Naive thymus-derived CD4-positive, alpha-beta T cell (primary cell): ENCODE measurements at regions not wholly inside any gene's neighbourhood (a gene's known extent, or its start where the extent isn't known, plus 50 kb on each side); places are given as distances from the start of the nearest gene placed in this dataset.
"Not testable (repeated sequence)": the region's sequence is repeated elsewhere in the genome, so short reads cannot be mapped to it uniquely, and the experiment has no call there.

Source experiments
- ATAC-seq: fragments of 150-1000 bp; cut with Tn5 transposase; 2 replicates; pipeline ENCODE4 v1.10.0; 2021; ENCODE audit warnings: mild to moderate bottlenecking, moderate library complexity
- CTCF ChIA-PET: fragments of 350-600 bp; sonication (Branson Sonifier 250); formaldehyde crosslinking; loops from one replicate; lab custom pipeline; 2021; ENCODE audit warnings: antibody characterized with exemption; lab: Charles Lee
- POLR2A ChIA-PET: fragments of 350-600 bp; sonication (Branson Sonifier 250); formaldehyde crosslinking; loops from one replicate; lab custom pipeline; 2021; ENCODE audit warnings: antibody characterized with exemption, inconsistent platforms; lab: Charles Lee
- DNase-seq, 9 donors: peaks; one replicate each; pipeline versions ENCODE4 v3.0.0 to v3.0.0-alpha.2; 2020 to 2022; ENCODE audit warnings: mixed read lengths in 1 of 9
- H3K27ac ChIP-seq: one replicate; pipeline ENCODE4 v1.7.0; 2013; ENCODE audit warnings: mild to moderate bottlenecking, low read depth, low read length, moderate library complexity
- H3K27me3 ChIP-seq, 2 donors: one replicate each; pipeline ENCODE4 v1.7.0; 2013; ENCODE audit warnings: low read length in 2 of 2, mild to moderate bottlenecking in 2 of 2, moderate library complexity in 2 of 2; ENCODE audit not compliant: control insufficient read depth in 2 of 2, insufficient read depth in 2 of 2
- H3K36me3 ChIP-seq, 3 experiments: 1 replicate in 2 of 3; 2 replicates in 1 of 3; pipeline ENCODE4 v1.7.0; 2013; ENCODE audit warnings: low read length in 3 of 3, mild to moderate bottlenecking in 3 of 3, moderate library complexity in 1 of 3; ENCODE audit not compliant: insufficient read depth in 3 of 3, control insufficient read depth in 2 of 3
- H3K4me1 ChIP-seq, 2 donors: one replicate each; pipeline ENCODE4 v1.7.0; 2013; ENCODE audit warnings: low read length in 2 of 2, mild to moderate bottlenecking in 2 of 2, moderate library complexity in 1 of 2; ENCODE audit not compliant: control insufficient read depth in 2 of 2, insufficient read depth in 2 of 2
- H3K4me3 ChIP-seq: 2 replicates; pipeline ENCODE4 v1.7.0; 2013; ENCODE audit warnings: mild to moderate bottlenecking, low read length
- H3K9me3 ChIP-seq, 3 experiments: 1 replicate in 2 of 3; 2 replicates in 1 of 3; pipeline ENCODE4 v1.7.0; 2013; ENCODE audit warnings: low read length in 3 of 3; ENCODE audit not compliant: control insufficient read depth in 2 of 3
- H3K27ac Mint-ChIP-seq, 9 donors: one replicate each; pipeline ENCODE4 v1.8.0; 2020 to 2022; ENCODE audit warnings: mixed read lengths in 9 of 9, mild to moderate bottlenecking in 8 of 9, moderate library complexity in 5 of 9, inconsistent platforms in 2 of 9
- H3K27me3 Mint-ChIP-seq, 5 donors: one replicate each; pipeline ENCODE4 v1.8.0; 2021 to 2022; ENCODE audit warnings: mixed read lengths in 5 of 5, mild to moderate bottlenecking in 1 of 5
- H3K36me3 Mint-ChIP-seq, 5 donors: one replicate each; pipeline ENCODE4 v1.8.0; 2020 to 2022; ENCODE audit warnings: mixed read lengths in 5 of 5, mild to moderate bottlenecking in 3 of 5, inconsistent platforms in 1 of 5
- H3K4me1 Mint-ChIP-seq, 7 donors: one replicate each; pipeline ENCODE4 v1.8.0; 2020 to 2022; ENCODE audit warnings: mixed read lengths in 7 of 7, mild to moderate bottlenecking in 3 of 7, inconsistent platforms in 1 of 7
- H3K4me3 Mint-ChIP-seq, 10 donors: one replicate each; pipeline ENCODE4 v1.8.0; 2020 to 2022; ENCODE audit warnings: mild to moderate bottlenecking in 10 of 10, mixed read lengths in 10 of 10, moderate library complexity in 6 of 10, inconsistent platforms in 2 of 10
- H3K9me3 Mint-ChIP-seq, 11 donors: one replicate each; pipeline ENCODE4 v1.8.0; 2020 to 2022; ENCODE audit warnings: mixed read lengths in 11 of 11, mild to moderate bottlenecking in 4 of 11, inconsistent platforms in 1 of 11, moderate library complexity in 1 of 11
- intact Hi-C, 2 donors: fragments of 100-400 bp; cut with micrococcal nuclease; formaldehyde crosslinking; loops; one replicate each; pipeline ENCODE4 v1.15.1; 2023

- Histone ChIP-seq H3K27ac (no peak overlapping the region), H3K36me3 (no peaks in the 10 kb centered on the region), H3K4me3 (no peak overlapping the region), H3K27me3 (no peaks in the 10 kb centered on the region), H3K4me1 (no peaks in the 10 kb centered on the region), H3K9me3 (no peaks in the 10 kb centered on the region)
- intact Hi-C loops = no loop called here
- H3K27ac Mint-ChIP-seq = peak overlapping the region in 1 of 9 donors; percentile 13
- ATAC-seq = no peak
- peaks cover 26 to 54% (median 32%) of the 10 kb centered on the region in 5 donors for H3K27me3 Mint-ChIP-seq
- DNase-seq = no peak
- peaks cover 0 to 5% (median 3%) of the 10 kb centered on the region in 5 donors for H3K36me3 Mint-ChIP-seq
- no peak overlapping the region for H3K4me3 Mint-ChIP-seq
- no peaks in the 10 kb centered on the region for H3K4me1 Mint-ChIP-seq
- ChIA-PET POLR2A (no interaction called here), CTCF (no interaction called here)
- H3K9me3 Mint-ChIP-seq = peaks cover 0 to 6% (median 0%) of the 10 kb centered on the region in 11 donors
Measured at GRCh38 chr1:229928767-229929166, 138.3 kb upstream of the GALNT2 start.

DNA sequence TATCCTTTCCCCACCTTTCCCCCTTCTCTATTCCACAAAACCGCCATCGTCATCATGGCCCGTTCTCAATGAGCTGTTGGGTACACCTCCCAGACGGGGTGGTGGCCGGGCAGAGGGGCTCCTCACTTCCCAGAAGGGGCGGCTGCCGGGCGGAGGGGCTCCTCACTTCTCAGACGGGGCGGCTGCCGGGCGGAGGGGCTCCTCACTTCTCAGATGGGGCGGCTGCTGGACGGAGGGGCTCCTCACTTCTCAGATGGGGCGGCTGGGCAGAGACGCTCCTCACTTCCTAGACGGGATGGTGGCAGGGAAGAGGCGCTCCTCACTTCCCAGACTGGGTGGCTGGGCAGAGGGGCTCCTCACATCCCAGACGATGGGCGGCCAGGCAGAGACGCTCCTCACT is 135.3 kb upstream of the GALNT2 start:
- H3K36me3 Mint-ChIP-seq, CTCF ChIA-PET: not testable (repeated sequence)

DNA sequence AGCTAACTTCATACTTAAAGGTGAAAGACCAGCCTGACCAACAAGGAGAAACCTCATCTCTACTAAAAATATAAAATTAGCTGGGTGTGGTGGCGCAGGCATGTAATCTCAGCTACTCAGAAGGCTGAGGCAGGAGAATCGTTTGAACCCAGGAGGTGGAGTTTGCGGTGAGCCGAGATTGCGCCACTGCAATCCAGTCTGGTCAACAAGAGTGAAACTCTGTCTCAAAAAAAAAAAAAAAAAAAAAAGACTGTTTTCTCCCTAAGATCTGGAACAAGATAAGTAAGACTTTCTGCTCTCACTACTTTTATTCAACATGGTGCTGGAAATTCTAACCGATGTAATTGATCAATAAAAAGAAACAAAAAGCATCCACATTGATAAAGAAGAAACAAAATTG is 131.9 kb upstream of the GALNT2 start:
- H3K27ac Mint-ChIP-seq, H3K9me3 Mint-ChIP-seq, H3K4me3 ChIP-seq, intact Hi-C loops, H3K9me3 ChIP-seq, H3K36me3 Mint-ChIP-seq, H3K4me1 ChIP-seq, CTCF ChIA-PET, DNase-seq, H3K27ac ChIP-seq, H3K4me1 Mint-ChIP-seq, H3K4me3 Mint-ChIP-seq, ATAC-seq, H3K36me3 ChIP-seq, POLR2A ChIA-PET, H3K27me3 ChIP-seq: not testable (repeated sequence)
- H3K27me3 Mint-ChIP-seq = peaks cover 6 to 28% (median 22%) of the 10 kb centered on the region in 5 donors

More for the DNA sequence above, 135.3 kb upstream of the GALNT2 start:
- H3K4me3 Mint-ChIP-seq, H3K4me1 ChIP-seq, H3K4me3 ChIP-seq, H3K36me3 ChIP-seq, H3K4me1 Mint-ChIP-seq, intact Hi-C loops, H3K27ac ChIP-seq, H3K27ac Mint-ChIP-seq, POLR2A ChIA-PET, H3K27me3 ChIP-seq, H3K9me3 Mint-ChIP-seq, DNase-seq, ATAC-seq, H3K9me3 ChIP-seq: not testable (repeated sequence)
- peaks cover 19 to 45% (median 39%) of the 10 kb centered on the region in 5 donors for H3K27me3 Mint-ChIP-seq

DNA sequence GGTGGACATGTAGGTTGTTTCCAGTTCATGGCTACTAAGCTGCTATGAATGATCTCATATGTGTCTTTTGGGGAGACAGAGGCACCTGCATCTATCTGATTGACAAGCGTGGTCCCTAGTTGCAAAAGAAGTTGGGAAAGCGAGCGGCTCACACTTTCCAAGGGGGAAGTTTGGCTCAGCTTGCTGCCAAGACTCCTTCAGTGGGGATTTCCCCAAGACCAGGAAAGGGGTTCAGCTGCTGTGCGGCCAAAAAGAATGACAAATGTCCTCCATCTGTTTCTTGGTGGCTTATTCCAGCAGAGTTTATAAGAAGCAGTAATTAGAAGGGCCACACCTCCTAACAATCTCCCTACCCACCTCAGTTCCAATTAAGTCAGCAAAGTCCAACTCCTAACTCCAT is 128.5 kb upstream of the GALNT2 start:
- H3K4me3 Mint-ChIP-seq = no peak overlapping the region
- ChIA-PET POLR2A (no interaction called here), CTCF (no interaction called here)
- intact Hi-C loops = no loop called here
- no peaks in the 10 kb centered on the region for H3K36me3 Mint-ChIP-seq
- Histone ChIP-seq H3K9me3 (no peaks in the 10 kb centered on the region), H3K4me1 (no peaks in the 10 kb centered on the region), H3K36me3 (no peaks in the 10 kb centered on the region), H3K27me3 (no peaks in the 10 kb centered on the region), H3K4me3 (no peak overlapping the region), H3K27ac (no peak overlapping the region)
- ATAC-seq (no peak), DNase-seq (no peak)
- no peaks in the 10 kb centered on the region for H3K4me1 Mint-ChIP-seq
- peaks cover 3 to 19% (median 6%) of the 10 kb centered on the region in 5 donors for H3K27me3 Mint-ChIP-seq
- H3K27ac Mint-ChIP-seq = no peak overlapping the region
- no peaks in the 10 kb centered on the region for H3K9me3 Mint-ChIP-seq

- no peak overlapping the region for H3K27ac Mint-ChIP-seq
- no peaks in the 10 kb centered on the region for H3K4me1 Mint-ChIP-seq
Measured at GRCh38 chr1:229940684-229941083, 126.4 kb upstream of the GALNT2 start.

DNA sequence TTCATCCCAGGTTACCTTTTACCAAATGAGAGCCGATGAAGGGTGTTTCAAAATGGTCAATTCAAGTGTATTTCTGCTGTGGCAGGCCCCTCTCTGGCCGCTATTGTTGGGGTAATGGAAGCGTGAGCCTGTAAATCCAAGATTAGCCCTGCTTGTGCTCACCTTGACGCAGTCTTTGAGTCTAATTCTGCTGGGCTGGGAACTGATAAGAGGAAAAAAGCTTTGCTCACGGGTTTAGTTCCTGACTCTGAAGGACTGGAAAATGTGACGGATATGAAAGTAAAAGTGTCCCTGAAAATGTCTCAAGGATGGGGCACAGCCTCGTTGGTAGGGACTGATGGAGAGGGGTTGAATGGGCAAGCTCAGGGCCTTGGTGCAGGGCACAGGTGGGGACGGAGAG is 125.9 kb upstream of the GALNT2 start:
- no peaks in the 10 kb centered on the region for H3K4me1 ChIP-seq
- peak overlapping the region in 1 of 9 donors; percentile 13 for H3K27ac Mint-ChIP-seq
- no peak for DNase-seq
- no peaks in the 10 kb centered on the region for H3K9me3 ChIP-seq
- H3K27ac ChIP-seq = no peak overlapping the region
- H3K4me1 Mint-ChIP-seq = no peaks in the 10 kb centered on the region
- CTCF ChIA-PET = no interaction called here
- H3K4me3 Mint-ChIP-seq = no peak overlapping the region
- no peaks in the 10 kb centered on the region for H3K27me3 ChIP-seq
- H3K36me3 Mint-ChIP-seq = no peaks in the 10 kb centered on the region
- H3K4me3 ChIP-seq = no peak overlapping the region
- no peaks in the 10 kb centered on the region for H3K9me3 Mint-ChIP-seq
- peaks cover 0 to 9% (median 3%) of the 10 kb centered on the region in 5 donors for H3K27me3 Mint-ChIP-seq
- no peaks in the 10 kb centered on the region for H3K36me3 ChIP-seq
- POLR2A ChIA-PET = no interaction called here
- ATAC-seq = no peak
- intact Hi-C loops = no loop called here

More at GRCh38 chr1:229940684-229941083, 126.4 kb upstream of the GALNT2 start:
- H3K9me3 Mint-ChIP-seq = no peaks in the 10 kb centered on the region
- ChIA-PET CTCF (no interaction called here), POLR2A (no interaction called here)
- no peak for DNase-seq
- peaks cover 0 to 9% (median 3%) of the 10 kb centered on the region in 5 donors for H3K27me3 Mint-ChIP-seq
- H3K27ac ChIP-seq = no peak overlapping the region
- ATAC-seq = no peak
- no peaks in the 10 kb centered on the region for H3K36me3 ChIP-seq
- no peaks in the 10 kb centered on the region for H3K36me3 Mint-ChIP-seq
- intact Hi-C loops = no loop called here
- H3K4me3 ChIP-seq = no peak overlapping the region
- H3K27me3 ChIP-seq = no peaks in the 10 kb centered on the region
- H3K4me3 Mint-ChIP-seq = no peak overlapping the region
- H3K9me3 ChIP-seq = no peaks in the 10 kb centered on the region
- H3K4me1 ChIP-seq = no peaks in the 10 kb centered on the region

DNA sequence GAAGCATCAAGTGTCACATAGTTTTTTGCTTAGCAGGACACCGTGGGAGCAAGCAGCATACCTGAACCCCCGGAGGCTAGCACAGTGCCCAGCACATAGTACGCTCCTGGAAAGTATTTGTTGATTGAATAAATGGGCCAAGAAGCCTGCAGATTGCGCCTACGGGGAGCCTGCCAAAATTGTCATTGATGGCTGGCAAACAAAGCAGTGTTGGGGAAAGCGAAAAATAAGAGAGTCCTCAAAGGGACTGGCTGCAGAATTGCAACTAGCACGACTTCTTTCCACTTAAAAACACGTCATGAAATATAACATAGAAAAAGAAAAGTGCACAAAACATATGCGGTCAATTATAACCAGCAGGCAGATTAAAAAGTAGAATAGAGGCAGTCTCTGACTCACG is 125.2 kb upstream of the GALNT2 start:
- intact Hi-C loops = no loop called here
- POLR2A ChIA-PET = no interaction called here
- Mint-ChIP-seq H3K4me1 (no peaks in the 10 kb centered on the region), H3K9me3 (no peaks in the 10 kb centered on the region), H3K4me3 (no peak overlapping the region), H3K27ac (no peak overlapping the region), H3K36me3 (no peaks in the 10 kb centered on the region), H3K27me3 (peaks cover 0 to 9% (median 0%) of the 10 kb centered on the region in 5 donors)
- Histone ChIP-seq H3K4me3 (no peak overlapping the region), H3K9me3 (no peaks in the 10 kb centered on the region), H3K36me3 (no peaks in the 10 kb centered on the region), H3K27ac (no peak overlapping the region), H3K27me3 (no peaks in the 10 kb centered on the region), H3K4me1 (no peaks in the 10 kb centered on the region)
- ATAC-seq (no peak), DNase-seq (no peak)
- CTCF ChIA-PET = no interaction called here
